ENCODE measurements at regions not wholly inside any gene's neighbourhood (a gene's known extent, or its start where the extent isn't known, plus 50 kb on each side); places are given as distances from the start of the nearest gene placed in this dataset.
"Not testable (repeated sequence)": the region's sequence is repeated elsewhere in the genome, so short reads cannot be mapped to it uniquely, and the experiment has no call there.

DNA sequence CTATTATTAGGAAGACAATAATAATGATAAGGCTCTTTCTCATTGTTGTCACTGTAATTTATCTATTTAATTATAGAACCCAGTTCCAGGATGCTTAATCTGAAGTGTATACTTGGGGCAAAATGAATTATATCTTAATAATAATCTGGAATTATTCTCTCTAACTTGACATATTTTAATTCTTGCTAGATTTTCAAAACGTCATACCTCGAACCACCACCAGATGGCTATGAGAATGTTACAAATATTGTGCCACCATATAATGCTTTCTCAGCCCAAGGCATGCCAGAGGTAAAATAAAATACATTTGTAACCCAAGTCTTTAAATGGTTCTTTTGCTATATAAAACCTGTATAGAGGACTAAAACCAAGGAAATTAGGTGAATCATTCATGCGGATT lies 4849.3 kb upstream of the OR11H1 start:
- TF ChIP-seq, protein P1, sequence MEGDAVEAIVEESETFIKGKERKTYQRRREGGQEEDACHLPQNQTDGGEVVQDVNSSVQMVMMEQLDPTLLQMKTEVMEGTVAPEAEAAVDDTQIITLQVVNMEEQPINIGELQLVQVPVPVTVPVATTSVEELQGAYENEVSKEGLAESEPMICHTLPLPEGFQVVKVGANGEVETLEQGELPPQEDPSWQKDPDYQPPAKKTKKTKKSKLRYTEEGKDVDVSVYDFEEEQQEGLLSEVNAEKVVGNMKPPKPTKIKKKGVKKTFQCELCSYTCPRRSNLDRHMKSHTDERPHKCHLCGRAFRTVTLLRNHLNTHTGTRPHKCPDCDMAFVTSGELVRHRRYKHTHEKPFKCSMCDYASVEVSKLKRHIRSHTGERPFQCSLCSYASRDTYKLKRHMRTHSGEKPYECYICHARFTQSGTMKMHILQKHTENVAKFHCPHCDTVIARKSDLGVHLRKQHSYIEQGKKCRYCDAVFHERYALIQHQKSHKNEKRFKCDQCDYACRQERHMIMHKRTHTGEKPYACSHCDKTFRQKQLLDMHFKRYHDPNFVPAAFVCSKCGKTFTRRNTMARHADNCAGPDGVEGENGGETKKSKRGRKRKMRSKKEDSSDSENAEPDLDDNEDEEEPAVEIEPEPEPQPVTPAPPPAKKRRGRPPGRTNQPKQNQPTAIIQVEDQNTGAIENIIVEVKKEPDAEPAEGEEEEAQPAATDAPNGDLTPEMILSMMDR (IDR thresholded peaks at IDR 0.05 in 2 of 3, conservative IDR thresholded peaks at IDR 0.05 in 1 of 3; ENCODE audit: control insufficient read depth in 2 of 3, extremely low read depth in 1 of 3, insufficient read depth in 1 of 3, low read depth in 3 of 3, low read length in 3 of 3): not testable (repeated sequence)
- TF ChIP-seq, protein P2, sequence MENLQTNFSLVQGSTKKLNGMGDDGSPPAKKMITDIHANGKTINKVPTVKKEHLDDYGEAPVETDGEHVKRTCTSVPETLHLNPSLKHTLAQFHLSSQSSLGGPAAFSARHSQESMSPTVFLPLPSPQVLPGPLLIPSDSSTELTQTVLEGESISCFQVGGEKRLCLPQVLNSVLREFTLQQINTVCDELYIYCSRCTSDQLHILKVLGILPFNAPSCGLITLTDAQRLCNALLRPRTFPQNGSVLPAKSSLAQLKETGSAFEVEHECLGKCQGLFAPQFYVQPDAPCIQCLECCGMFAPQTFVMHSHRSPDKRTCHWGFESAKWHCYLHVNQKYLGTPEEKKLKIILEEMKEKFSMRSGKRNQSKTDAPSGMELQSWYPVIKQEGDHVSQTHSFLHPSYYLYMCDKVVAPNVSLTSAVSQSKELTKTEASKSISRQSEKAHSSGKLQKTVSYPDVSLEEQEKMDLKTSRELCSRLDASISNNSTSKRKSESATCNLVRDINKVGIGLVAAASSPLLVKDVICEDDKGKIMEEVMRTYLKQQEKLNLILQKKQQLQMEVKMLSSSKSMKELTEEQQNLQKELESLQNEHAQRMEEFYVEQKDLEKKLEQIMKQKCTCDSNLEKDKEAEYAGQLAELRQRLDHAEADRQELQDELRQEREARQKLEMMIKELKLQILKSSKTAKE (IDR thresholded peaks at IDR 0.05; ENCODE audit: low read depth, poor library complexity, severe bottlenecking): not testable (repeated sequence)
- TF ChIP-seq BHLHE40 (IDR thresholded peaks at IDR 0.05; ENCODE audit: borderline replicate concordance in 1 of 2, low read depth in 2 of 2, low read length in 1 of 2); POLR2A (IDR thresholded peaks at IDR 0.05; ENCODE audit: low read depth, low read length); KDM1A (IDR thresholded peaks at IDR 0.05; ENCODE audit: borderline replicate concordance); BCL11A (IDR thresholded peaks at IDR 0.05; ENCODE audit: low read depth, low read length); CEBPB (IDR thresholded peaks at IDR 0.05; ENCODE audit: borderline replicate concordance in 1 of 2, low read depth in 2 of 2, low read length in 2 of 2); SIX5 (IDR thresholded peaks at IDR 0.05; ENCODE audit: low read depth, low read length, severe bottlenecking): not testable (repeated sequence)

Data from GM12878 (cell line).